ENCODE measurements at regions not wholly inside any gene's neighbourhood (a gene's known extent, or its start where the extent isn't known, plus 50 kb on each side); places are given as distances from the start of the nearest gene placed in this dataset.

- TF ChIP-seq CTCF (IDR thresholded peaks at IDR 0.05 in 4 of 5, conservative IDR thresholded peaks at IDR 0.05 in 1 of 5) (no peak), POLR2A (IDR thresholded peaks at IDR 0.05) (no peak)
Measured at GRCh38 chr2:2735041-2735440, 404.0 kb upstream of the MYT1L start.

Data from gastrocnemius medialis (tissue), 4 donors.